ENCODE measurements at regions not wholly inside any gene's neighbourhood (a gene's known extent, or its start where the extent isn't known, plus 50 kb on each side); places are given as distances from the start of the nearest gene placed in this dataset.

DNA sequence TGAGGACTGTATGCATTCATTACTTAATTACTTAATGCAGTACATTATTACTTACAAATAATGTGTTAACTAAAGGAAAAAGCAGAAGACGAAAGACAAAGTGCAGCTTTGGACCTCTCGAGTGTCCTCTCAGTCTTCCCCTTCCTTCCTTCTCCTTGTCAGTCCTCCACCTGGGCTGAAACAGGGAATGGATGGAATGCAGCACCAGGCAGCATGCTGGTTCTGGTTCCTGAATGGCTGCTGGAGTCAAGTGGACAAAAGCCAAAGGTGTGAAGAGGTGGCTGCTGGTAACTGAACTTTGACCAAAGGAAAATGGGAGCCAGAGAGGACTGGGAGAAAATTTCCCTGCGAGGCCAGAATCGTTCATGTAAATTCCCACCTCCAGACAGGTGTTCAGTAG, 179.5 kb downstream of the GPAM start (continued):
- no peak for TF ChIP-seq AEBP2 (tag by site-specific recombination; IDR thresholded peaks at IDR 0.05; ENCODE audit: borderline replicate concordance)
- no peak for TF ChIP-seq ZNF792 (tag by site-specific recombination; IDR thresholded peaks at IDR 0.05)
- no peak for TF ChIP-seq ZNF37A (tag by site-specific recombination; IDR thresholded peaks at IDR 0.05)
- TF ChIP-seq ZNF335 (tag by site-specific recombination; conservative IDR thresholded peaks at IDR 0.05) = no peak
- TF ChIP-seq ZNF133 (tag by site-specific recombination; IDR thresholded peaks at IDR 0.05) = no peak

DNA sequence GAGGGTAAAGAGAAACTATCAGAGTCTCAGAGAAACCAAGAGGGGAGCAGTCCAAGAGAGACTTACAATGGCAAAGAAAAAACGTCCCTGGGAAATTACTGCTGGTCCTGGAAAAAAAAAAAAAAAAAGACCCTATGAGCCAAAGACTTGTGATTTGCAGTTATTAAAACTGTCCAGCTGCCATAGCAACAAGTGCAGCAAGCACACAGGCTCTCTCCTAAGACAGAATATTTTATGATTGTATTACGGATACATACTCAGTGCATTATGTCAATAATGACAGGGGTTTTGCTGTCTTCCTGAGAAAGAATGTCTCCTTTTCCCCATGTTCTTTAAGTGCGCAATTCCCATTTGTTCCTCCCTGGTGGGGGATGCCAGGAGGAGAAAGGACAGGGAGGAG, 178.5 kb downstream of the GPAM start:
- ChIA-PET CTCF (interaction anchor here (0.7 kb wide), 1 partner anchor 110 kb away, joined by 3 read pairs; no protein-coding TSS in a partner anchor), POLR2A (no interaction called here)
- Histone ChIP-seq H3K4me1 (ENCODE audit: control insufficient read depth, insufficient read depth, low read length) (no peaks in the 10 kb centered on the region), H3K36me3 (ENCODE audit: control insufficient read depth in 2 of 2, insufficient read depth in 1 of 2, low read length in 2 of 2) (no peaks in the 10 kb centered on the region), H3K9me3 (ENCODE audit: control insufficient read depth, insufficient read depth, low read depth, low read length) (no peaks in the 10 kb centered on the region), H3K4me3 (ENCODE audit: low read depth, low read length) (no peak overlapping the region), H3K27ac (ENCODE audit: extremely low read depth, low read depth, low read length) (no peak overlapping the region)
- no peak for TF ChIP-seq ZNF596 (tag by site-specific recombination; IDR thresholded peaks at IDR 0.05)
- TF ChIP-seq ZNF660 (tag by site-specific recombination; IDR thresholded peaks at IDR 0.05) = no peak
- no peak for TF ChIP-seq REST (tag by site-specific recombination; IDR thresholded peaks at IDR 0.05)
- TF ChIP-seq OSR2 (tag by site-specific recombination; IDR thresholded peaks at IDR 0.05) = no peak
- no peak for TF ChIP-seq ZNF792 (tag by site-specific recombination; IDR thresholded peaks at IDR 0.05)
- no peak for TF ChIP-seq ZNF76 (tag by site-specific recombination; IDR thresholded peaks at IDR 0.05; ENCODE audit: borderline replicate concordance, low read depth)
- no peak for TF ChIP-seq ZNF514 (tag by site-specific recombination; IDR thresholded peaks at IDR 0.05)
- TF ChIP-seq ZNF555 (tag by site-specific recombination; conservative IDR thresholded peaks at IDR 0.05) = no peak
- TF ChIP-seq ZBTB7A (tag by site-specific recombination; IDR thresholded peaks at IDR 0.05; ENCODE audit: low read depth) = no peak
- TF ChIP-seq, protein P1, sequence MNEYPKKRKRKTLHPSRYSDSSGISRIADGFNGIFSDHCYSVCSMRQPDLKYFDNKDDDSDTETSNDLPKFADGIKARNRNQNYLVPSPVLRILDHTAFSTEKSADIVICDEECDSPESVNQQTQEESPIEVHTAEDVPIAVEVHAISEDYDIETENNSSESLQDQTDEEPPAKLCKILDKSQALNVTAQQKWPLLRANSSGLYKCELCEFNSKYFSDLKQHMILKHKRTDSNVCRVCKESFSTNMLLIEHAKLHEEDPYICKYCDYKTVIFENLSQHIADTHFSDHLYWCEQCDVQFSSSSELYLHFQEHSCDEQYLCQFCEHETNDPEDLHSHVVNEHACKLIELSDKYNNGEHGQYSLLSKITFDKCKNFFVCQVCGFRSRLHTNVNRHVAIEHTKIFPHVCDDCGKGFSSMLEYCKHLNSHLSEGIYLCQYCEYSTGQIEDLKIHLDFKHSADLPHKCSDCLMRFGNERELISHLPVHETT (tag by site-specific recombination; IDR thresholded peaks at IDR 0.05) = no peak
- TF ChIP-seq ZBTB20 (tag by site-specific recombination; IDR thresholded peaks at IDR 0.05) = no peak
- TF ChIP-seq ZNF433 (tag by site-specific recombination; IDR thresholded peaks at IDR 0.05; ENCODE audit: low read depth) = no peak
- no peak for TF ChIP-seq ZNF585B (tag by site-specific recombination; IDR thresholded peaks at IDR 0.05)
- no peak for TF ChIP-seq ZNF645 (tag by site-specific recombination; IDR thresholded peaks at IDR 0.05)

Measured in HEK293 (cell line).